GM12878 (cell line): ENCODE measurements at regions not wholly inside any gene's neighbourhood (a gene's known extent, or its start where the extent isn't known, plus 50 kb on each side); places are given as distances from the start of the nearest gene placed in this dataset.

Source experiments
- ATAC-seq: fragments of 200-7000 bp; cut with Tn5 transposase; 3 replicates; pipeline ENCODE4 v1.9.1; 2020; ENCODE audit warnings: mild to moderate bottlenecking, moderate library complexity
- BruUV-seq: library from RNA; stranded (reverse); fragments of 400-500 nt; replicated peaks from 2 replicates; lab custom pipeline; 2021; lab: Mats Ljungman, UMichigan
- CTCF ChIA-PET: fragments of 300-600 bp; sonication (Branson Sonifier 250); formaldehyde crosslinking; extraction: SDS; loops from one replicate; lab custom pipeline; 2021; ENCODE audit warnings: inconsistent platforms; lab: Yijun Ruan, JAX
- POLR2A ChIA-PET: fragments of 350-600 bp; formaldehyde crosslinking; extraction: SDS; loops from one replicate; lab custom pipeline; 2021; ENCODE audit warnings: inconsistent platforms; lab: Charles Lee
- RAD21 ChIA-PET: fragments of 300-600 bp; sonication (Branson Sonifier 250); formaldehyde crosslinking; loops from one replicate; lab custom pipeline; 2023; ENCODE audit warnings: antibody characterized with exemption; ENCODE audit not compliant: unreplicated experiment; lab: Charles Lee
- SMC1A ChIA-PET: fragments of 300-600 bp; sonication (Branson Sonifier 250); formaldehyde crosslinking; loops from one replicate; lab custom pipeline; 2023; ENCODE audit not compliant: unreplicated experiment, uncharacterized antibody; lab: Charles Lee
- DNase-seq: peaks from one replicate; pipeline ENCODE4 v3.0.0-alpha.2; 2011; ENCODE audit warnings: low read depth, low spot score
- FAIRE-seq: peaks from 3 replicates; lab custom pipeline; 2011; peaks lifted over from hg19 to GRCh38; lab: Jason Lieb, UNC
- H2AFZ ChIP-seq: 2 replicates; pipeline ENCODE4 v1.6.0; 2011; ENCODE audit warnings: low read depth, low read length, control low read depth; ENCODE audit not compliant: control insufficient read depth
- H3K27ac ChIP-seq: 2 replicates; pipeline ENCODE4 v1.5.1; 2011; ENCODE audit warnings: control low read depth; ENCODE audit not compliant: control insufficient read depth, insufficient read depth
- H3K27me3 ChIP-seq, 2 experiments: replicated peaks in 1 of 2; 2 replicates each; pipeline versions ENCODE4 v1.6.0 to v1.6.1; 2011; ENCODE audit warnings: low read length in 1 of 2; ENCODE audit not compliant: control insufficient read depth in 2 of 2, insufficient read depth in 2 of 2
- H3K36me3 ChIP-seq, 2 experiments: 2 replicates each; pipeline ENCODE4 v1.5.1; 2011; ENCODE audit warnings: low read length in 1 of 2; ENCODE audit not compliant: control insufficient read depth in 2 of 2, insufficient read depth in 2 of 2
- H3K4me1 ChIP-seq: 2 replicates; pipeline ENCODE4 v1.6.1; 2011; ENCODE audit warnings: mild to moderate bottlenecking, low read length, moderate library complexity, mixed read lengths; ENCODE audit not compliant: control insufficient read depth, insufficient read depth
- H3K4me2 ChIP-seq: 2 replicates; pipeline ENCODE4 v1.6.0; 2011; ENCODE audit warnings: control low read depth; ENCODE audit not compliant: control insufficient read depth, insufficient read depth
- H3K4me3 ChIP-seq: fragments of 200-600 bp; sonication (generic); 2 replicates; pipeline ENCODE4 v1.5.1; 2016
- H3K79me2 ChIP-seq: 2 replicates; pipeline ENCODE4 v1.6.0; 2011; ENCODE audit warnings: low read length; ENCODE audit not compliant: control insufficient read depth, insufficient read depth
- H3K9ac ChIP-seq: 2 replicates; pipeline ENCODE4 v1.8.0; 2011; ENCODE audit warnings: low read length, control low read depth, mixed read lengths; ENCODE audit not compliant: control insufficient read depth, insufficient read depth
- H3K9me3 ChIP-seq: replicated peaks from 3 replicates; pipeline ENCODE4 v1.5.1; 2011; ENCODE audit warnings: mild to moderate bottlenecking, low read length; ENCODE audit not compliant: control insufficient read depth, insufficient read depth
- H4K20me1 ChIP-seq: 2 replicates; pipeline ENCODE4 v1.6.0; 2011; ENCODE audit not compliant: control insufficient read depth, insufficient read depth
- CREB1 ChIP-seq: IDR thresholded peaks from 2 replicates; pipeline ENCODE4 v1.6.1; 2012; ENCODE audit warnings: low read depth, mild to moderate bottlenecking, inconsistent platforms
- E2F4 ChIP-seq: IDR thresholded peaks from 2 replicates; pipeline ENCODE4 v1.6.1; 2012; ENCODE audit warnings: low read depth, low read length, improper control_type of control experiment
- E4F1 ChIP-seq: fragments of 450-650 bp; IDR thresholded peaks from 2 replicates; pipeline ENCODE4 v1.6.1; 2018; ENCODE audit warnings: borderline replicate concordance, mild to moderate bottlenecking; ENCODE audit not compliant: partially characterized antibody
- EZH2 ChIP-seq: IDR thresholded peaks from 2 replicates; pipeline ENCODE4 v1.6.1; 2012; ENCODE audit warnings: low read depth, mild to moderate bottlenecking, control low read depth, inconsistent platforms, low read length, borderline replicate concordance; ENCODE audit not compliant: control insufficient read depth
- IRF3 ChIP-seq: fragments of 450-650 bp; IDR thresholded peaks from 2 replicates; pipeline ENCODE4 v1.6.1; 2014; ENCODE audit warnings: mild to moderate bottlenecking
- JUNB ChIP-seq: IDR thresholded peaks from 2 replicates; pipeline ENCODE4 v1.6.1; 2016; ENCODE audit warnings: antibody characterized with exemption, mild to moderate bottlenecking
- NFYB ChIP-seq: IDR thresholded peaks from 2 replicates; pipeline ENCODE4 v1.6.1; 2011; ENCODE audit warnings: low read depth, mild to moderate bottlenecking, low read length, improper control_type of control experiment, moderate library complexity; ENCODE audit not compliant: insufficient read depth
- RB1 ChIP-seq: fragments of 450-650 bp; formaldehyde crosslinking; IDR thresholded peaks from 2 replicates; pipeline ENCODE4 v1.6.1; 2017; ENCODE audit warnings: mild to moderate bottlenecking, borderline replicate concordance
- SREBF1 ChIP-seq: IDR thresholded peaks from 2 replicates; pipeline ENCODE4 v1.6.1; 2012; ENCODE audit warnings: mild to moderate bottlenecking, low read length
- USF1 ChIP-seq: IDR thresholded peaks from 2 replicates; pipeline ENCODE4 v1.6.1; 2011; ENCODE audit warnings: borderline replicate concordance, low read depth, mild to moderate bottlenecking, moderate library complexity, mixed read lengths, low read length; ENCODE audit not compliant: insufficient read depth; ENCODE audit errors: extremely low read length
- YY1 ChIP-seq: IDR thresholded peaks from 2 replicates; pipeline ENCODE4 v1.6.1; 2011; ENCODE audit warnings: low read depth, mild to moderate bottlenecking, low read length
- ZBED1 ChIP-seq: IDR thresholded peaks from 2 replicates; pipeline ENCODE4 v1.6.1; 2016; ENCODE audit warnings: borderline replicate concordance
- ZBTB4 ChIP-seq: fragments of 450-650 bp; formaldehyde crosslinking; IDR thresholded peaks from 2 replicates; pipeline ENCODE4 v1.4.0; 2022; ENCODE audit warnings: mild to moderate bottlenecking, moderate library complexity
- ZNF24 ChIP-seq: fragments of 450-650 bp; IDR thresholded peaks from 2 replicates; pipeline ENCODE4 v1.6.1; 2017; ENCODE audit warnings: antibody characterized with exemption, mild to moderate bottlenecking
- ZNF274 ChIP-seq: IDR thresholded peaks from one replicate; pipeline ENCODE4 v1.8.0; 2011; ENCODE audit not compliant: insufficient read length, insufficient read depth
- WGBS: methylation state at CpG from one replicate; pipeline ENCODE4 v1.1.6; 2016; ENCODE audit warnings: low lambda C conversion rate; ENCODE audit not compliant: insufficient replicate concordance, insufficient coverage; ENCODE audit errors: missing lambda C conversion rate; 5-methylcytosine and 5-hydroxymethylcytosine counted together
- in situ Hi-C: fragments of 300-500 bp; cut with MboI; formaldehyde crosslinking; loops from 9 replicates; pipeline ENCODE4 v1.14.3; 2018; ENCODE audit warnings: mixed read lengths
- intact Hi-C: fragments of 100-400 bp; cut with micrococcal nuclease; formaldehyde crosslinking; loops from one replicate; pipeline ENCODE4 v1.14.2; 2022; ENCODE audit not compliant: unreplicated experiment

- no peaks in the 10 kb centered on the region for H3K9me3 ChIP-seq
- no peak overlapping the region for H3K4me2 ChIP-seq
- 26% methylated on average over 5 of the region's 5 CpGs for whole genome bisulfite sequencing
- H3K27me3 ChIP-seq: no peaks in the 10 kb centered on the region
- CTCF ChIA-PET: no interaction called here
- SMC1A ChIA-PET: no interaction called here
- no peak overlapping the region for H3K9ac ChIP-seq
- no peaks in the 10 kb centered on the region for H3K79me2 ChIP-seq
- BruUV-seq: no TSS peak
- FAIRE-seq (no peak), ATAC-seq (no peak), DNase-seq (no peak)
- TF ChIP-seq ZNF274 (no peak), YY1 (no peak), ZBED1 (no peak), EZH2 (no peak), NFYB (no peak), E4F1 (no peak), JUNB (no peak), E2F4 (no peak), USF1 (no peak), ZNF24 (no peak), RB1 (no peak), CREB1 (no peak), SREBF1 (no peak), ZBTB4 (no peak), IRF3 (no peak)
- H3K4me1 ChIP-seq: no peaks in the 10 kb centered on the region
- no peak overlapping the region for H2AFZ ChIP-seq
- H3K27ac ChIP-seq: no peak overlapping the region
- intact Hi-C loops (no loop called here), in situ Hi-C loops (no loop called here)
- no peak overlapping the region for H3K4me3 ChIP-seq
- H3K36me3 ChIP-seq: no peaks in the 10 kb centered on the region
- POLR2A ChIA-PET: no interaction called here
- RAD21 ChIA-PET: no interaction called here
- no peaks in the 10 kb centered on the region for H4K20me1 ChIP-seq
These were observed 493.2 kb downstream of the PID1 start for GRCh38 chr2:228777855-228778355.
